ENCODE measurements at regions not wholly inside any gene's neighbourhood (a gene's known extent, or its start where the extent isn't known, plus 50 kb on each side); places are given as distances from the start of the nearest gene placed in this dataset.
A peak's percentile ranks its signal among the peaks of the same experiment; 100 is the strongest.

- peaks cover 32% of the 10 kb centered on the region; the same call in 1 of the 2 replicates for H3K27me3 ChIP-seq (ENCODE audit: low read length)
- H3K4me1 ChIP-seq (ENCODE audit: insufficient read depth, low read length) = no peaks in the 10 kb centered on the region
- no peaks in the 10 kb centered on the region for H4K20me1 ChIP-seq (ENCODE audit: low read length)
- no TSS peak for BruUV-seq (replicated peaks)
- no peak overlapping the region for H2AFZ ChIP-seq (ENCODE audit: low read length)
- intact Hi-C loops (cut with micrococcal nuclease) = no loop called here
- H3F3A ChIP-seq (ENCODE audit: low read length, unreplicated experiment) = no peaks in the 10 kb centered on the region
- TF ChIP-seq EZH2 (IDR thresholded peaks at IDR 0.05; ENCODE audit: low read length, unreplicated experiment) (no peak), CTCF (conservative IDR thresholded peaks at IDR 0.05; ENCODE audit: low read depth, low read length) (no peak), EZH2phosphoT487 (IDR thresholded peaks at IDR 0.05; ENCODE audit: borderline replicate concordance, low read length) (no peak)
- H3K4me3 ChIP-seq (ENCODE audit: low read length) = no peak overlapping the region
- no peaks in the 10 kb centered on the region for H3K9me2 ChIP-seq (replicated peaks; ENCODE audit: low read length)
- H3K27ac ChIP-seq (ENCODE audit: low read length) = no peak overlapping the region
- ATAC-seq = no peak
- H3K36me3 ChIP-seq (ENCODE audit: low read depth, low read length) = no peaks in the 10 kb centered on the region
- H3K9me3 ChIP-seq (ENCODE audit: low read length) = no peaks in the 10 kb centered on the region
- CTCF ChIA-PET = no interaction called here
- H3K9ac ChIP-seq (ENCODE audit: low read length) = no peak overlapping the region
- POLR2A ChIA-PET (ENCODE audit: unreplicated experiment) = no interaction called here
- no peak for DNase-seq
- no peak overlapping the region for H3K4me2 ChIP-seq (ENCODE audit: low read length)
- H3K79me2 ChIP-seq (ENCODE audit: low read length) = no peaks in the 10 kb centered on the region
Measured at GRCh38 chr7:93739424-93739823, 151.1 kb downstream of the TFPI2 start.

GRCh38 chr7:93737953-93738352, 152.6 kb downstream of the TFPI2 start:
- Histone ChIP-seq H2AFZ (ENCODE audit: low read length) (no peak overlapping the region), H3K36me3 (ENCODE audit: low read depth, low read length) (no peaks in the 10 kb centered on the region), H3K4me1 (ENCODE audit: insufficient read depth, low read length) (no peaks in the 10 kb centered on the region), H3K9me2 (replicated peaks; ENCODE audit: low read length) (no peaks in the 10 kb centered on the region), H3F3A (ENCODE audit: low read length, unreplicated experiment) (no peaks in the 10 kb centered on the region), H3K27me3 (ENCODE audit: low read length) (peaks cover 35% of the 10 kb centered on the region; the same call in 1 of the 2 replicates), H3K4me3 (ENCODE audit: low read length) (no peak overlapping the region), H3K27ac (ENCODE audit: low read length) (no peak overlapping the region), H3K4me2 (ENCODE audit: low read length) (no peak overlapping the region), H3K79me2 (ENCODE audit: low read length) (no peaks in the 10 kb centered on the region), H4K20me1 (ENCODE audit: low read length) (no peaks in the 10 kb centered on the region), H3K9me3 (ENCODE audit: low read length) (no peaks in the 10 kb centered on the region), H3K9ac (ENCODE audit: low read length) (no peak overlapping the region)
- CTCF ChIA-PET = no interaction called here
- ATAC-seq (no peak), DNase-seq (no peak)
- intact Hi-C loops (cut with micrococcal nuclease) = no loop called here
- no TSS peak for BruUV-seq (replicated peaks)
- POLR2A ChIA-PET (ENCODE audit: unreplicated experiment) = no interaction called here
- TF ChIP-seq EZH2 (IDR thresholded peaks at IDR 0.05; ENCODE audit: low read length, unreplicated experiment) (no peak), EZH2phosphoT487 (IDR thresholded peaks at IDR 0.05; ENCODE audit: borderline replicate concordance, low read length) (no peak), CTCF (conservative IDR thresholded peaks at IDR 0.05; ENCODE audit: low read depth, low read length) (no peak)

GRCh38 chr7:93736668-93737369, 153.7 kb downstream of the TFPI2 start:
- intact Hi-C loops (cut with micrococcal nuclease) = no loop called here
- no peak overlapping the region for H3K4me2 ChIP-seq (ENCODE audit: low read length)
- TF ChIP-seq EZH2 (IDR thresholded peaks at IDR 0.05; ENCODE audit: low read length, unreplicated experiment) = no peak
- TF ChIP-seq CTCF (conservative IDR thresholded peaks at IDR 0.05; ENCODE audit: low read depth, low read length) = no peak
- no peak for TF ChIP-seq EZH2phosphoT487 (IDR thresholded peaks at IDR 0.05; ENCODE audit: borderline replicate concordance, low read length)
- H3F3A ChIP-seq (ENCODE audit: low read length, unreplicated experiment) = no peaks in the 10 kb centered on the region
- no peaks in the 10 kb centered on the region for H3K4me1 ChIP-seq (ENCODE audit: insufficient read depth, low read length)
- BruUV-seq (replicated peaks) = no TSS peak
- CTCF ChIA-PET = no interaction called here
- H3K27me3 ChIP-seq (ENCODE audit: low read length) = peaks cover 34% of the 10 kb centered on the region; the same call in 1 of the 2 replicates
- no peak overlapping the region for H3K27ac ChIP-seq (ENCODE audit: low read length)
- no peaks in the 10 kb centered on the region for H3K9me2 ChIP-seq (replicated peaks; ENCODE audit: low read length)
- H2AFZ ChIP-seq (ENCODE audit: low read length) = no peak overlapping the region
- H3K79me2 ChIP-seq (ENCODE audit: low read length) = no peaks in the 10 kb centered on the region
- no peak overlapping the region for H3K9ac ChIP-seq (ENCODE audit: low read length)
- H3K4me3 ChIP-seq (ENCODE audit: low read length) = no peak overlapping the region
- ATAC-seq = peak; percentile 66
- H3K36me3 ChIP-seq (ENCODE audit: low read depth, low read length) = no peaks in the 10 kb centered on the region
- no peaks in the 10 kb centered on the region for H4K20me1 ChIP-seq (ENCODE audit: low read length)
- H3K9me3 ChIP-seq (ENCODE audit: low read length) = no peaks in the 10 kb centered on the region
- peak; percentile 15 for DNase-seq
- POLR2A ChIA-PET (ENCODE audit: unreplicated experiment) = no interaction called here

Measured in PC-3 (cell line).